Fibroblast of skin of scalp (primary cell): ENCODE measurements at regions not wholly inside any gene's neighbourhood (a gene's known extent, or its start where the extent isn't known, plus 50 kb on each side); places are given as distances from the start of the nearest gene placed in this dataset.

Experiments used
- DNase-seq: peaks from one replicate; pipeline ENCODE4 v3.0.0-alpha.2; 2013

- peak; percentile 49 for DNase-seq
Observed at GRCh38 chr1:185574139-185574875, 159.9 kb upstream of the HMCN1 start.

DNA sequence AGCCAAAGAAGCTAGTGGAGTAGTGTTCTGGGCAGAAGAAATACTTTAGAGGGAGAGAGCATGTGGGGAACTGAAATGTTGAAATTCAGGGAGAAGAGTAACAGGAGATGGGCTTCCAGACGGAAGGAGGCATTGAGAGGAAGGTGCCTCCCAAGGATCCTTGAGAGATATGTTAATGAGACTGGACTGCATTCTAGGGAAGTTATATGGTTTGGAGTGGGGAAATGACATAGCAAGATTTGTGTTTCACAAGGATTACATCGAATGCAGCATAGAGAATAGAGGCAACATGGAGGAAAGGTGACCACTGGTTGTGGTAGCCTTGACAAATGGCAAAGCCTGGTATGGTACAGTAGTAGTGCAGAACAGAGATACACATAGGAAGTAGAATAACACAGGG lies 160.5 kb upstream of the HMCN1 start:
- DNase-seq, result no peak

- DNase-seq, result no peak
Observed at GRCh38 chr1:185573162-185573561, 161.0 kb upstream of the HMCN1 start.

DNA sequence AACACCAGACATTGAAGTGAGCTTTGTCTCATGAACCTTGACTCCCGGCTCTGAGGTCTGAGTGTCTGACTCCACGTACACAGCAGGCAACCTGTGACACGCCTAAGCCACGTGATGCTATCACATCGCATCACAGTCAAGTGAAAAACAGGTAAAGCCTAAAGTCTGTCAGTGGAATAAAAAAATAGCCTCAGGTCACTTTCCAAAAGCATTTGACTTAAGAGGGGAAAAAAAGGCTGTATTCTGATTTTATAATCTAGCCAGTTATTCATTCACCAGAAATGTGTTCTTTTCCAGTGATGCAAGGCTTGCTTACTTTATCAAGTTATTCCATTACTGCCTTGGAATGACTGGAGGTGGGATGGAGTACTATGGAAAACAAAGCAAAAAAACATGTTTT lies 163.2 kb upstream of the HMCN1 start:
- DNase-seq, result no peak

- no peak for DNase-seq
Observed at GRCh38 chr1:185568155-185569123, 165.8 kb upstream of the HMCN1 start.

DNA sequence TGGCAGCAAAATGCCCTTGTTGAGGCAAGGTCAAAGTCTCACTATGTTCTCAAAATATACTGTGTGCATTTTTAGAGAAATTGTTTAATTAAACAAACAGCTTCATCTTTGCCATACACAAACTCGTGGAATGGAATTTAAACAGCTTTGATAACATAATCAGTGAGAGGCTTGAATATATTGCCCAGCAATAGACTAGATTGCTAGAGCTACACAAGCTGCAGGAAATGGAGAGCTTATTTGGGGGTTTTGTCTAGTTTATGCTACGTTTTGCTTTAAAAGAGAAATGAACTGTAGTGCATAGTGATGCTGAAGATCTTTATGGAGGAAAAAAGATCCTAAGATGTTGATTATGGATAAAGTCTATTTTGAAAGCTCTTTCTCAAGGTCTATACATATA lies 166.8 kb upstream of the HMCN1 start:
- no peak for DNase-seq

DNA sequence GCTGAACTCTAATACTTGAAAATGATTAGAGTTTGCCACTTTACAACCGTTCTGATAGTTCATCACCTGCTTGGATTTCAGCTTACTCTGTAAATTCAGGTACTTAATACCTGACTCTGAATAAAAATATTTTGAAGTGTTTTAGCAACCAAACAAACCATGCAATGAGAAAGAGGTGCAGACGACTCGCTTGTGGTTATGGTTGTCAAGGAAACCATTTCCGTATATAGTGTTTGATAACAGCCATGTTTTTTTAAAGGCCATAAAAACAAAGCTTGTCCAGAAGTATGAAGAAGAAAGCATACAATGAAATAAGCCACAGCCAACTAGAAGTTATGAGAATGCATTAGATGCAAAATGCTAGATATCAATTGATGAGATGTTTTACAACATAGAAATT lies 167.2 kb upstream of the HMCN1 start:
- peak; percentile 74 for DNase-seq

GRCh38 chr1:185565302-185565701 lies 168.9 kb upstream of the HMCN1 start:
- DNase-seq, result peak; percentile 88

- peak; percentile 26 for DNase-seq
Observed at GRCh38 chr1:185564816-185565215, 169.4 kb upstream of the HMCN1 start.

DNA sequence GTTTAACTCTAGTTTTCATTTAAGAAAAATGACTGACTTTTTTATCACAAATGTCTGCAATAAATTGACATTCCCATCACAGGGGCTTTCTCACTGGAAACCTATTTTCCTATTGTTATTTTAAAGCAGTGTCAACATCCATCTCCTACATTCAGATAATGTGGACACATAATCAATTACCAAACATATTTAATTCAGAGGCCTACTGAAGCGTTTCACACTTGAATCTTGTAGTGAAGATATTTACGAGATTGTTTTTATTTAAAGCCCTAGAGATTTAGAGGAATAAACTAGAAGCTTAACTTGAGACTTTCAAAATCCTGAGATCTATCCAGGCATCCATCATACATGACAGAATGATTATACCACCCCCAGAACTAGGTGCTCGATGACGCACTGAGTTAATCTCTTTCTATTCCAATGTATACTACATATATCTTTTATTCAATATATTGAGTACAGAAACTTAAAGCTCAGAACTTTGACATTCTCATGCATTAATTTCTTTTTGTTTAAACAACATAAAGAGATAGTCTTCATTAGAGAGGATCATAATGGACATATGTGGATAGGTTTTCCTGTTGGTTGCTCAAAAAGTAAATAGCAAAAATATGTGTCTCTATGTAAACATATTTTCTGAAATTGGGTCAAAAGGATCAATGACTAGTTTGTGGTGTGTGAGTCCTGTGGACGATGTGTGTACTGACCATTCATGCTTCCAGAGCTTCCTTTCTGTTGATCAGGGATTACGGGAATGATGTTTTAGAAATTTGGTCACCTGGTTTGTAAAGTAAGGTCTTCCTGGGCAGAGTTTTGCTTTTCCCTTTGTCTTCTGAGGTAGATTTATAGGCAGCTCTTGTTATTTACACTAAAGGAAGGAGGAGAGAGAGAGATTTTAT lies 171.5 kb upstream of the HMCN1 start:
- no peak for DNase-seq

- peak; percentile 73 for DNase-seq
Observed at GRCh38 chr1:185561629-185562028, 172.6 kb upstream of the HMCN1 start.

- DNase-seq, result no peak
Observed at GRCh38 chr1:185560760-185561159, 173.4 kb upstream of the HMCN1 start.

GRCh38 chr1:185559684-185560331 lies 174.4 kb upstream of the HMCN1 start:
- DNase-seq, result peak; percentile 59

GRCh38 chr1:185559151-185559550 lies 175.0 kb upstream of the HMCN1 start:
- DNase-seq, result no peak

GRCh38 chr1:185556561-185556960 lies 177.6 kb upstream of the HMCN1 start:
- peak; percentile 90 for DNase-seq

DNA sequence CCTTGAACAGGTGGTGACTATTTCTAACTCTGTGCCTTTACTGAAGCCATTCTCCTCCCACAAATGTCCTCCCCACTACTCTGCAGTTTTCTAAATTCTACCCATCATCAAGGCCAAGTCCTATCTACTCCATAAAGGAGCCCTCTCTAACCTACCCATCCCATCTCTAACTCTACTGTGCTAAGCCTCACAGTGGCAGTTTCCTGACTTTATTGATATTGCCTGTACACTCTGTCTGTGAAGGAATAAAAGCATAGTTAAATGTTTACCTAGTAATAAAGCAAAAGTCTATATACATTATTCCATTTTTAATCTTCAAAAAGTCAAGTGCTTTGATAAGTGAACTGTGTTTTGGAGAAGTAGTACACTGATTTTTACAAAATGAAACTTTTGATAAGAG lies 178.4 kb upstream of the HMCN1 start:
- no peak for DNase-seq

- DNase-seq, result no peak
Observed at GRCh38 chr1:185551008-185551407, 183.2 kb upstream of the HMCN1 start.

DNA sequence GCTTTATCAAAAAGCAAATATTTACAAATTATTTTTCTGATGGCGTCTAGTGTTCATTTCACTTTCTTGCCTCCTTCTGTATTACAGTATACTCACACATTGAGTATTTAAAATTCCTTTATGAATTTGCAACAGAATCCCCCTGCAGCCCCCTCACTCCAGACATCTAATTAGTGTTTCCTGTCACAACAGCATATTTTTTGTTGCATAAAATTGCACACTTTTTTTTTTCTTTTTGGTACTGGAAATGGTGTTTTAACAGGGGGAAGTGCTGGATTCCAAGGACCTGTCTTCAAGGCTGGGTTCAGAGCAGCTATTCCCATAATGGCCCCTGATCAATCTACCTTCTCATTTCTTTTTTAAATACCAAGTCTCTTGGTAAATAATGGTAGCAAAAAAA lies 184.3 kb upstream of the HMCN1 start:
- no peak for DNase-seq

- DNase-seq, result no peak
Observed at GRCh38 chr1:185546029-185546428, 188.2 kb upstream of the HMCN1 start.

GRCh38 chr1:185541871-185542301 lies 192.3 kb upstream of the HMCN1 start:
- peak; percentile 91 for DNase-seq

GRCh38 chr1:185540295-185540694 lies 193.9 kb upstream of the HMCN1 start:
- DNase-seq, result no peak
